ENCODE measurements at regions not wholly inside any gene's neighbourhood (a gene's known extent, or its start where the extent isn't known, plus 50 kb on each side); places are given as distances from the start of the nearest gene placed in this dataset.
"Not testable (repeated sequence)": the region's sequence is repeated elsewhere in the genome, so short reads cannot be mapped to it uniquely, and the experiment has no call there.

GRCh38 chr18:60066219-60066975 is 166.6 kb downstream of the PMAIP1 start:
- H3K27ac ChIP-seq: no peak overlapping the region
- no peak overlapping the region for H3K4me2 ChIP-seq
- no peaks in the 10 kb centered on the region for H3K4me1 ChIP-seq
- no peaks in the 10 kb centered on the region for H3K36me3 ChIP-seq
- no peaks in the 10 kb centered on the region for H4K20me1 ChIP-seq
- H3K27me3 ChIP-seq: no peaks in the 10 kb centered on the region
- TF ChIP-seq Cebpa-rat (IDR thresholded peaks at IDR 0.05): no peak
- no peak overlapping the region for H3K4me3 ChIP-seq
- no peaks in the 10 kb centered on the region for H3K9me3 ChIP-seq (replicated peaks in 1 of 11)
- no peak overlapping the region for H3K9ac ChIP-seq

GRCh38 chr18:60064271-60064670 is 164.5 kb downstream of the PMAIP1 start:
- Histone ChIP-seq H4K20me1 (no peaks in the 10 kb centered on the region), H3K4me3 (no peak overlapping the region), H3K36me3 (no peaks in the 10 kb centered on the region), H3K4me1 (no peaks in the 10 kb centered on the region), H3K9ac (no peak overlapping the region), H3K9me3 (replicated peaks in 1 of 11) (no peaks in the 10 kb centered on the region), H3K27me3 (no peaks in the 10 kb centered on the region), H3K27ac (no peak overlapping the region), H3K4me2 (no peak overlapping the region)
- TF ChIP-seq Cebpa-rat (IDR thresholded peaks at IDR 0.05): no peak

- H3K9me3 ChIP-seq (replicated peaks in 1 of 11); H4K20me1 ChIP-seq; H3K4me3 ChIP-seq; H3K27ac ChIP-seq; H3K4me1 ChIP-seq; H3K36me3 ChIP-seq; H3K27me3 ChIP-seq; H3K9ac ChIP-seq; H3K4me2 ChIP-seq: not testable (repeated sequence)
These were observed 163.0 kb downstream of the PMAIP1 start for GRCh38 chr18:60062831-60063230.

- Histone ChIP-seq H3K27me3 (no peaks in the 10 kb centered on the region), H3K4me1 (no peaks in the 10 kb centered on the region), H3K9ac (no peak overlapping the region), H3K36me3 (no peaks in the 10 kb centered on the region), H3K4me2 (no peak overlapping the region), H3K9me3 (replicated peaks in 1 of 11) (peaks cover 0 to 3% (median 0%) of the 10 kb centered on the region in 11 experiments; a peak in 3 of 22 replicates), H3K27ac (no peak overlapping the region), H4K20me1 (no peaks in the 10 kb centered on the region), H3K4me3 (no peak overlapping the region)
- TF ChIP-seq Cebpa-rat (IDR thresholded peaks at IDR 0.05): no peak
These were observed 162.6 kb downstream of the PMAIP1 start for GRCh38 chr18:60062396-60062795.

- TF ChIP-seq Cebpa-rat (IDR thresholded peaks at IDR 0.05): no peak
- Histone ChIP-seq H3K9ac (no peak overlapping the region), H3K36me3 (no peaks in the 10 kb centered on the region), H3K27ac (no peak overlapping the region), H3K4me2 (no peak overlapping the region), H3K27me3 (no peaks in the 10 kb centered on the region), H4K20me1 (no peaks in the 10 kb centered on the region), H3K4me1 (no peaks in the 10 kb centered on the region), H3K4me3 (no peak overlapping the region), H3K9me3 (replicated peaks in 1 of 11) (peaks cover 0 to 8% (median 0%) of the 10 kb centered on the region in 11 experiments; a peak in 5 of 22 replicates)
These were observed 160.8 kb downstream of the PMAIP1 start for GRCh38 chr18:60060578-60060977.

GRCh38 chr18:60060026-60060425 is 160.2 kb downstream of the PMAIP1 start:
- Histone ChIP-seq H4K20me1 (no peaks in the 10 kb centered on the region), H3K4me1 (no peaks in the 10 kb centered on the region), H3K27ac (no peak overlapping the region), H3K27me3 (no peaks in the 10 kb centered on the region), H3K4me3 (no peak overlapping the region), H3K9me3 (replicated peaks in 1 of 11) (peaks cover 0 to 8% (median 0%) of the 10 kb centered on the region in 11 experiments; a peak in 5 of 22 replicates), H3K4me2 (no peak overlapping the region), H3K36me3 (no peaks in the 10 kb centered on the region), H3K9ac (no peak overlapping the region)
- no peak for TF ChIP-seq Cebpa-rat (IDR thresholded peaks at IDR 0.05)

GRCh38 chr18:60059216-60059615 is 159.4 kb downstream of the PMAIP1 start:
- H4K20me1 ChIP-seq: no peaks in the 10 kb centered on the region
- H3K9ac ChIP-seq: no peak overlapping the region
- H3K4me3 ChIP-seq: no peak overlapping the region
- peaks cover 0 to 8% (median 0%) of the 10 kb centered on the region in 11 experiments; a peak in 5 of 22 replicates for H3K9me3 ChIP-seq (replicated peaks in 1 of 11)
- no peak overlapping the region for H3K4me2 ChIP-seq
- no peak overlapping the region for H3K27ac ChIP-seq
- TF ChIP-seq Cebpa-rat (IDR thresholded peaks at IDR 0.05): no peak
- H3K27me3 ChIP-seq: no peaks in the 10 kb centered on the region
- H3K36me3 ChIP-seq: no peaks in the 10 kb centered on the region
- H3K4me1 ChIP-seq: no peaks in the 10 kb centered on the region

- TF ChIP-seq Cebpa-rat (IDR thresholded peaks at IDR 0.05): no peak
- no peaks in the 10 kb centered on the region for H3K36me3 ChIP-seq
- H3K4me1 ChIP-seq: peaks cover 0 to 11% (median 0%) of the 10 kb centered on the region in 10 experiments; a peak in 2 of 20 replicates
- H3K27me3 ChIP-seq: no peaks in the 10 kb centered on the region
- no peak overlapping the region for H3K4me3 ChIP-seq
- no peak overlapping the region for H3K4me2 ChIP-seq
- peaks cover 0 to 19% (median 11%) of the 10 kb centered on the region in 11 experiments; a peak in 13 of 22 replicates for H3K9me3 ChIP-seq (replicated peaks in 1 of 11)
- H3K9ac ChIP-seq: no peak overlapping the region
- no peak overlapping the region for H3K27ac ChIP-seq
- H4K20me1 ChIP-seq: no peaks in the 10 kb centered on the region
These were observed 154.0 kb downstream of the PMAIP1 start for GRCh38 chr18:60053747-60054304.

- H3K27ac ChIP-seq: no peak overlapping the region
- no peak for TF ChIP-seq Cebpa-rat (IDR thresholded peaks at IDR 0.05)
- no peak overlapping the region for H3K4me2 ChIP-seq
- H3K9me3 ChIP-seq (replicated peaks in 1 of 11): peaks cover 0 to 13% (median 6%) of the 10 kb centered on the region in 11 experiments; a peak in 8 of 22 replicates
- H3K36me3 ChIP-seq: no peaks in the 10 kb centered on the region
- no peaks in the 10 kb centered on the region for H4K20me1 ChIP-seq
- no peaks in the 10 kb centered on the region for H3K27me3 ChIP-seq
- no peak overlapping the region for H3K4me3 ChIP-seq
- H3K4me1 ChIP-seq: peaks cover 0 to 11% (median 0%) of the 10 kb centered on the region in 10 experiments; a peak in 2 of 20 replicates
- no peak overlapping the region for H3K9ac ChIP-seq
These were observed 151.0 kb downstream of the PMAIP1 start for GRCh38 chr18:60050821-60051220.

- no peaks in the 10 kb centered on the region for H3K36me3 ChIP-seq
These were observed 149.4 kb downstream of the PMAIP1 start for GRCh38 chr18:60049172-60049571.

More at GRCh38 chr18:60049172-60049571, 149.4 kb downstream of the PMAIP1 start:
- peaks cover 0 to 13% (median 6%) of the 10 kb centered on the region in 11 experiments; a peak in 8 of 22 replicates for H3K9me3 ChIP-seq (replicated peaks in 1 of 11)
- no peak overlapping the region for H3K9ac ChIP-seq
- H3K4me1 ChIP-seq: peaks cover 0 to 11% (median 0%) of the 10 kb centered on the region in 10 experiments; a peak in 2 of 20 replicates
- no peak overlapping the region for H3K4me3 ChIP-seq
- no peak overlapping the region for H3K4me2 ChIP-seq
- no peak overlapping the region for H3K27ac ChIP-seq
- H4K20me1 ChIP-seq: no peaks in the 10 kb centered on the region
- H3K27me3 ChIP-seq: no peaks in the 10 kb centered on the region
- TF ChIP-seq Cebpa-rat (IDR thresholded peaks at IDR 0.05): no peak
